HG03039 (cell line): ENCODE measurements at regions not wholly inside any gene's neighbourhood (a gene's known extent, or its start where the extent isn't known, plus 50 kb on each side); places are given as distances from the start of the nearest gene placed in this dataset.

Experiments
- ATAC-seq: cut with Tn5 transposase; IDR thresholded peaks from one replicate; pipeline ENCODE4 v1.9.1; 2021; ENCODE audit warnings: mild to moderate bottlenecking, moderate library complexity; ENCODE audit not compliant: unreplicated experiment

- no peak for ATAC-seq
These were observed 1106.2 kb upstream of the GJE1 start for GRCh38 chr6:141026504-141026903.

- ATAC-seq = no peak
These were observed 1108.2 kb upstream of the GJE1 start for GRCh38 chr6:141024526-141024925.

- no peak for ATAC-seq
These were observed 1114.8 kb upstream of the GJE1 start for GRCh38 chr6:141017941-141018340.

DNA sequence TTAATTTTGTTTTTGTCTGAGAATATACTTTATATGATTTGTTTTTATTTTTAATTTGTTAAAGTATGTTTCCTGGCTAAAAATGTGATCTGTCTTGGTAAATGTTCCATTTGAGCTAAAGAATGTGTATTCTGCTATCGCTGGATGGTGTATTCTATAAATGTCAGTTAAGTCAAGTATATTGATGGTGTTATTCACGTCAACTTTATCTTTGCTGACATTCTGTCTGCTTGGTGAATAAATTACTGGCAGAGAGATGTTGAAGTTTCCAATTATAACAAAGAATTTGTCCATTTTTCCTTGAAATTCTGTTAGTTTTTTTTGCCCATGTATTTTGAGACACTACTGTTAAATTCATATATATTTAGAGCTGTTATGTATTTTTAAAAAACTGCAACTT lies 1131.8 kb upstream of the GJE1 start:
- ATAC-seq = no peak

GRCh38 chr6:140993515-140993914 lies 1139.2 kb upstream of the GJE1 start:
- no peak for ATAC-seq

DNA sequence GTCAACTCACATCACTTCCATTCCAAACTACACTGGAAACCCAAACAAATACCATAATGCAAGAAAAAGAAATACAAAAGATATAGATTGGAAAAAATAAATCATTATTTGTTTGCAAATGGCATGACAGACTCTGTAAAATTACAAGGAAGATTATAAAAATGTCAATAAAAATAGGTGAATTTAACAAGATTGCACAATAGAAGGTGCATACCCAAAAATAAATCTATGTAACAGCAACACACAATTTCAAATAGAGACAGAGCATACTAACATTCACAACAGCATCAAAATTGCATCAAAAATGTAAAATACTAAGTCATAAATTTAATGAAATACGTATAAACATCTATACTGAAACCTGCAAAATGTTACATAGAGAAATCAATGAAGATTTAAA lies 1140.0 kb upstream of the GJE1 start:
- ATAC-seq = no peak

- no peak for ATAC-seq
These were observed 1143.9 kb upstream of the GJE1 start for GRCh38 chr6:140988780-140989179.

GRCh38 chr6:140987364-140988155 lies 1145.2 kb upstream of the GJE1 start:
- no peak for ATAC-seq

DNA sequence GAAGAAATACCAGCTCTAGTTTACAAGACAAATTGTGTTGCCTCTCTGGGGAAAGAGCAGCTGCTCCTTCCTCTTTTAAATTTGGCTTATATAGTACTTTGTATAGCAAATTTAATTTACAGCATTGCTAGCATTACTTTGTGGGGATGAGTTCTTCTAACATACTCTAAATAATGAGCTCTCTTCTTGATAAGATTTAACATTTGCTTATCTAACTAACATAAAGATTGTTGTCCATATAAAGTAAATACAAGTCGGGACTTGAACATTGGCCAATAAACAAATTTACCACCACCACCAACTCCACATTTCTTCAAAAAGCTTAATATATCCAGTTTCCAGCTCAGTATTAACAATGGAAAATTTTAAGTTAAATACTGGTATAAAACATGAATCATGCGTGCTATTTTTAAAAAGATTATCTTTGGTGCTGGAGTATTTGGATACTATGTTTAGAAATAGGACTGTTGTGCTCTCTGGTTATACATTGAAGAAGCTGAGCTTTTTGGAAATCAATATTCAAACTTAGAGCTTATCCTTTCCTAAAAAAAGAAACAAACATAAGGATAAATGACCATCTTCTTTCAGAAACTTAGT lies 1146.9 kb upstream of the GJE1 start:
- no peak for ATAC-seq

GRCh38 chr6:140980265-140980887 lies 1152.3 kb upstream of the GJE1 start:
- ATAC-seq = no peak

GRCh38 chr6:140979642-140980091 lies 1153.1 kb upstream of the GJE1 start:
- ATAC-seq = no peak

DNA sequence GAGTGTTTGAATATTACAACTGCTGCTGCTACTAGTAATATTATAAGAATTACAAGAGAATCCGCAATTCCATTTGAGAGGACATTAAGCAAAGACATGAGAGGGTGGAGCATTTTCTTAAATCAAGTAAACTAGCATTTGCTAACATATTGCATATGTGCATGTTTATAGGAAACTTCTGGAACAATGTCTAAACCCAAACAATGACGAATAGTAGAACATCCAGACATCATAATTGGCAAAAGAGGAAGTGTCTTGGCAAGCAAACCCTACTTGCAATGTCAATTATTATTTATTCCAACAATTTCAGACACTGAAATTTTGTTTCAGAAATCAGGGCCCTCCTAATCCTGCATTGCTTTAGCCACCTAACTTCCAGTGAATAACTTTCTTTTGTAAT lies 1155.3 kb upstream of the GJE1 start:
- no peak for ATAC-seq

- no peak for ATAC-seq
These were observed 1155.9 kb upstream of the GJE1 start for GRCh38 chr6:140976806-140977205.

DNA sequence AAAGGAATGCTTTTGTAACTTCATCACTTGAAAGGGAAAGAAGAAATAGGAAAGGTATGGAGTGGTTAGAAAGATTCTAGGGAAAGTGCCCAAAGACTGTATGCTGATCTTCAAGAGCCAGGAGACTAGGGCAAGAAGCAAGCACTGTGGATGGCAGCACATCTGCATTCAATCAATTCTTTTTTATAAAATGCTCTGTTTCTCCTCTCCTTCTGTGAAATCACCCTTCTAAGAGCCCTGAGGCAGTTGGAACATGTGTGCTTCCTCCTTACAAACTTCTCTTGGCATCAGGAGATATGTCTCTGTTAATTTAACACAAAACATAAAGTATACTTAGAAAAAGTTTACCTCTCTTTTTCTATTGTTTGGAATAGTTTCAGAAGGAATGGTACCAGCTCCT lies 1162.2 kb upstream of the GJE1 start:
- ATAC-seq = no peak

DNA sequence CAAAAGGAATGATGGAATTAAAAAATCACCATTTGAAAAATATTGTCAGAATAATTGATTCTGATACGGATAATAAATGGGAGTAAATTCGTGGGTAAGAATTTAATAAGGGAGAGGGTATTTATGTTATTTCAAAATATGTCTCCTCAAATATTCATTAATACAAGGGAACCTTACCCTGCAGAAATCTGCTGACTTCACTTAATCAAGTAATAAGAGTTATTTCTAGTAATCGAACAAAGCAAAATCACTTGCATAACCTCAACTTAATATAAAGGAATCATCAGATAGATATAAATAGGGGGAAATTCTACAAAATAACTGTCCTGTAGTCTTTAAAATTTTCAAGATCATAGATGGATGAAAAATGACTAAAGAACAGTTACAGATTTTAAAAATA lies 1164.7 kb upstream of the GJE1 start:
- no peak for ATAC-seq

- ATAC-seq = no peak
These were observed 1166.0 kb upstream of the GJE1 start for GRCh38 chr6:140966676-140967075.

- ATAC-seq = no peak
These were observed 1172.2 kb upstream of the GJE1 start for GRCh38 chr6:140960566-140960965.

- no peak for ATAC-seq
These were observed 1175.3 kb upstream of the GJE1 start for GRCh38 chr6:140957386-140957785.

- ATAC-seq = no peak
These were observed 1176.0 kb upstream of the GJE1 start for GRCh38 chr6:140956571-140957369.

- no peak for ATAC-seq
These were observed 1192.3 kb upstream of the GJE1 start for GRCh38 chr6:140940251-140940925.

GRCh38 chr6:140932909-140933308 lies 1199.8 kb upstream of the GJE1 start:
- no peak for ATAC-seq
